ENCODE measurements at regions not wholly inside any gene's neighbourhood (a gene's known extent, or its start where the extent isn't known, plus 50 kb on each side); places are given as distances from the start of the nearest gene placed in this dataset.

DNA sequence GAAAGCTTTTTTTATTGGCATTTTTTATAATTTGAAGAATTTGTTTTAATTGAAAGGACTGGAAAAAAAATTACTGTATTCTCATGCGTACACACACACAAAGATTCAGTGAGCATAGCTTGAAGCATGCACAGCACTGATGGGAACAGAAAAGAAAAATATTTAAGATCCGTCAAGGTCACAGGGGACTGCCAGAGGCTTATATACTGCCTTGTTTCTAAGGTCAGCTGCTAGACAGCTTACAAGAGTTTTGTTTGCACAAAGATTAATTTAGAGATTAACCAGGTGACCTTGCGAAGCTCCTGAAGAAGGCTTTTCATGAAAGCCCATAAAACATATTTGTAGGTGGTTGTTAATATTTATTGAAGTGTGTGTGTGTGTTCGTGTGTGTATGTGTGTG is 396.3 kb downstream of the TRIB2 start:
- FAIRE-seq: no peak

DNA sequence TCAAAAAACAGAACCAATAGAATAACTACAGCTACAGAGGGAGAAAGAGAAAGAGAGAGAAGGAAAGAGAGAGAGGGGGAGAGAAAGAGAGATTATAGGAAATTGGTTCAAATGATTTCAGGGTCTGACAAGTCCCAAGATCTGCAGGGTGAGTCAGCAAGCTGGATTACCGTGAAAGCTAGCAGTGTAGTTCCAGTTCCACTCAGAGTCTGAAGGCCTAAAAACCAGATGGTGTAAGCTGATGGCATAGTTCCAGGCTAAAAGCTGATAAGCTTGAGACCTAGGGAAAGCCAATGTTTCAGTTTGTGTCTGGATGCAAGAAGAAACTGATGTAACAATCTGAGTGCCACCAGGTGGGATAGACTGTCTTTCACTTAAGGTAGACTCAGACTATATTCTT is 397.7 kb downstream of the TRIB2 start:
- no peak for FAIRE-seq

DNA sequence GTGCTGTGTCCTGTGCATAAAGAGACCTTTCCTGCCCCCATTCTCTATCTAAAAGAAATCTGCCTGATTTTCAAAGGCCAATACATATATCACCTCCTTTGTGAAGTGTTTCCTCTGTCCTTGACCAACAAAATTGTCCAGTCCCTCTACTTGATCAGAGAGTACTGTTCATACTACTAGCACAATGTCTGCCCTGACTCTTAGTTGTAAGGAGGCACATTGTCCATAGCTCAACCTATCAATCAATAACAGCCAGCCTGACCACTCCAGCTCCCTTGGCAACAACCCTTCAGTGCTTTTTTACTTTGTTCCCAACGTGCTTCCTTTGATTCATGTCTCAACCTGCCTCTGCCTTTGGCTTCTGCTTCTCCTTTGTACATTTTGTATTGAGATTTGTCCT is 398.9 kb downstream of the TRIB2 start:
- no peak for FAIRE-seq

DNA sequence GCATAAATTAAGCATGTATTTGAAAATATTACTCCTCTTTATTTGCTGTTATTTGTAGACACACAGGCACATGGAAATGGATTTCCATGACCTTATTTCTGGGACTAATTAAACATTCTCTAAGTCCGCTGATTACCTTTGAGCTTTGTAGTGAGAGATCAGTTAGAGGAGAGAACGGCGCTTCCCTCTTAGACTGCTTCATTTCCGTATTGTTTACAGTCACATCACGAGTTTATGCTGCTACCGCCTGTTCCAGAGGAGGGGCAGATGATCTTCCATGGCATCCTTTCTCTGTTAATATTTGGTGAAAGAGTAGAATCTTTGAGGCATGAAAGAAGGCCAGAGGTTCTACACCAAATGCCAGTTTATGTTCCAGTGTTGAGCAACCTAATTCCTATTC is 404.4 kb downstream of the TRIB2 start:
- FAIRE-seq: no peak

DNA sequence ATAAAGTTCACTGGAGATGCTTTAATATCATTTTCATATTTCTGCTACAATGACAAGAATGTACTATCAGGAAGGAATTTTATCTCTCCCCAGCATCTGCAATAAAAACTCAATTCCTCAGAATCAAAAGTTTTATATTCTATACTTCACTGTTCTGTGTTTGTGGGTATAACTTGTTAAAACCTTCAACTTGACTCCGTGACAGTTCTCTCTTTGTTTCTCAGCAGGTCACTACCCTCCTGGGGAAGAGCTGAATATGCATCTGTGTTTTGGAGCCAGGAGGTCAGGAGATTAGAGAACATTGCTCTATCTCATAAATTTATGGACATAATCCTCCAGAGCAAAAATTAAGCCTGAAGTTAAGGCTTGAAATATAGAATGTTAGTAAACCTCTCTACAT is 411.4 kb downstream of the TRIB2 start:
- FAIRE-seq: no peak

DNA sequence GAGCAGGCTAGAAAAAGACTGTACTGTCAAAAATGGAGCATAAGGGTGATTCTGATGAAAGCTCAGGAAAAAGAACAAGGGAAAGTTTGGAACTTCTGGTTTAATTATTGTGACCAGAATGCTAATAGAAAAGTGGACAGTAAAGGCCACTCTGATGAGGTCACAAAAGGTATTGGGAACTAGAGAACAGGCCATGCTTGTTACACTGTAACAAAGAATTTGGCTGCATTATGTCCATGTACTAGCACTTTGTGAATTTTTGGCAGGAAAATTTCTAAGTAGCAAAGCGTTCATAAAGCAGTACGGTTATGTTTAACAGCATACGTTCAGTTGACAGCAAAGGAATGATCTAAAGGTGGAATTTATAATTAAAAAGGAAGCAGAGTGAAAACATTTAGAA is 418.6 kb downstream of the TRIB2 start:
- no peak for FAIRE-seq

DNA sequence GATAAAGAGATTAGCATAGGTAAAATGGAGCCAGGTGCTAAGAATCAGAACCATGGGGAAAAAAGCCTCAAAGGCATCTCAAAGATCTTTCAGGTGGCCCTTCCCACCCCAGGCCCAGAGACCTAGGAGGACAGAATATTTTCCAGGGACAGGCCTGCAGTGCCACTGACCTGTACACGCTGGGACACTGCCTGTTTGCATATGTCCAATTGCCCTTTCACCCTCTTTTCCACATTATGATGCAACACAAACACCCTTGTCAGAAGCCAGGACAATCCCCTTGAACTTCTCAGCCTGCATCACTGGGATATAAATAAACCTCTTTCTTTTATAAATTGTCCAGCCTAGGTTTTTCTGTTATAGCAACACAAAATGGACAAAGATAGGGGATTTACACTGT is 419.1 kb downstream of the TRIB2 start:
- no peak for FAIRE-seq

DNA sequence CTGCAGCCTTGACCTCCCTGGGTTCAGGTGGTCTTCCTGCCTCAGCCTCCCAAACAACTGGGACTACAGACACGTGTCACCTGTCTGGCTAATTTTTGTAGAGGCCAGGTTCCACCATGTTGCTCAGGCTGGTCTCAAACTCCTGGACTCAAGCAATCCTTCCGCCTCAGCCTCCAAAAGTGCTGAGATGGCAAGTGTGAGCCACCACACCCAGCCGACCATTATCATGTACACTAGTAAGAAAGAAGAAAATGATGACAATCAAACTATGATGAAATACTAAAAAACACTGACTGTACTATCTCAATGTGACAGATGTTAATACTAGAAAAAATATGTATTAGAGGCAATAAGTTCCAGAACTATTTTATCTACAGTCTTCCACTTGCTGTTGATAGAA is 420.9 kb downstream of the TRIB2 start:
- FAIRE-seq: no peak

DNA sequence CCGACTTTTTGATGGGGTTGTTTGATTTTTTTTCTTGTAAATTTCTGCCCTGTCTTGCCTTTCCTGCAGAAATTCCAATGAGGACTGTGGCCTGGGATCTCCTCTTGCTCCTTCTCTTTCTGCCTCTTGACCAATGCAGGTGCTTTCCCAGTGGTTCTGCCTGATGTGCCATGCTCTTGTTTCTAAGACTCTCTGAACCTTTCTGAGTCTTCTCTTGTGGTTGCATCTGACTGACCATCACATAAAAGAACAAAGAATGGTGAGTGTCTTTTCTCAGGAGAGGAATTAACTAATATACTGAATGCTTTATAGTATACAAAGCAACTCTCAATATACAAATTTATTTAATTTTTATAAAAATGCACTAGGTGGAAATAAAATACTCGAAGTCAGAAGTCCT is 424.6 kb downstream of the TRIB2 start:
- FAIRE-seq: no peak

DNA sequence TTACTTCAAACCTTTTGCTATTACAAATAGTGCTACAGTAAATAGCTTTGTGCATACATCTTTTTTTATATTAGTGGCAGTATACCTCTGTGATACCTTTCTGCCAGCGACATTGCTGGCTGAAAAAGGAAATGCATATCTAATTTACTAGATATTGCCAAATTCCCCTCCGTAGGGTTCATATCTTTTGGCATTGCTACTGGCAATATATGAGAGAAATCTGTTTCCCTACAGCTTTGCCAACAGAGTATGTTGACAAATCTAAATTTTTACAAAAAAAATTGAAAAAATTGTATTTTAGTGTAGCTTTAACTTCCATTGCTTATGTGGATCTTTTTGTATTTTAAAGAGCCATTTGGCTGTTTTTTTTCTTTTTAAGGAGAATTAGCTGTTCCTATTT is 426.7 kb downstream of the TRIB2 start:
- FAIRE-seq: no peak

DNA sequence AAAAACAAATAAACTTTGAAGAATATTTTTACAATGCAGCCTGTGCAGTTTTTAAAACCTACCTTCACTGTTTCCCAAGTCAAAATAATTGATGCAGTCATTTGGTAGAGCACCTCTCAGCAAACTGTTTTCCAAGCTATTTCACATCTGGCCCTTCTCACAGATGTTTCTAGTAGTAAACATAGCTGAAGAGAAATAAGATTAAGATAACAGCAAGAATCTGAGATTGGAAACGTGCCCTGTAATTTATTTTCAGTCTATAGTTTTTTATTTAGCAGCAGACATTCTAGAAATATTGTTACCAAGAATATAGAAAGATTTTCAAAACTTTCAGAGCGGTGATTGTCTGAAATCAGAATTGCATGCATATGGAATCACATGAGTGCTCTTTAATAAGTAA is 440.2 kb downstream of the TRIB2 start:
- FAIRE-seq: no peak

DNA sequence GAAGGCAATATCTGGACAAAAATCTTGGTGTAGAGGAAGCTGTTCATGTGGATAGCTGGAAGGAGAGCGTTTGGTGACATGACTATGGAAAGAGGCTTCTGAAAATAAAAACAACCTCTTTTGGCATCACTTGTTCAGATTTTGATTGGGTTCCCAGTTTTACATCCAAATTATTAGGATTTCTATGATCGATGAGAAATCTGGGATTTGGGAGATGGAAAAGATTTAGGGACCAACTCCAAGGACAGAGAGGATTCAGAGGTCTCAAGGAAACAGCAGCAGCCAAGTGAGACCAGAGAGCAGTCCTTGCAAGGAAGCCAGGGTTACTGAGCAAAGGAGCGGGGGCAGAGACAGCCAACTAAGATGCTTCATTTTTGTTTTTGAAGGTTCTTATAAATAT is 441.7 kb downstream of the TRIB2 start:
- FAIRE-seq: no peak

DNA sequence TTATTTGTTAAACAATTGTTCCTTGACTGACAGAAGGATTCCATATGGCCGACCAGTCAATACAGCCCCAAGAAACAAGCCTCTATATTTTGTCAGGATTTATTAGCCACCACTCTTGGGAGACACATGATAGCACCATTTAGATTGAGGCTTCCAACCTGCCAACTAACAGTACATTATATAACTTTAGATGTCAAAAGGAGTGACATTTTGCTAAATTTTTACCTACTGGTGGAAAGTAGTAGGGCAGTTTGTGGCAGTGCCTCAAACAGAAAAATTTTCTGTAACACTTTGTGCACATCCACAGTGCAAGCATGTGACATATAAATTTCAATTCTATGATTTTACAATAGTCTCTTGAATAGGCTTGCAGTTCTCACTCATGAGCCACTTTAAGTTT is 464.0 kb downstream of the TRIB2 start:
- no peak for FAIRE-seq

DNA sequence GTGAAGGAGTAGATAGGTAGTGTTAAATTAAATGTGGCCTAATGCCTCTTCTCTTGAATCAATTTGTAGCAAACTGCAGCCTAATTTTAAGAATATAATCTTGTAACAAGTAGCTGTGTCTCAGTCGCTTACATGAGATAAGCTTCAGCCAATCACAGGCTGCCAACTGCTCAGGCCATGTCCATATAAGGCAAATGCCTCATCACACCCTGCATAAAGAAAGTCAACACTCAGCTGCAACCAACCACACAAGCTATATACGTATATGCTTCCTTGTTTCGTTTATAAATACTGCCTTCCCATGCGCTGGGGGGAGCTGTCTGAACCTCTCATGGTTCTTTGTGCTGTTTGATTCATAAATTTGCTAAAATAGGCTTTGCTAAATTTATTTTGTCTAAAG is 476.3 kb downstream of the TRIB2 start:
- FAIRE-seq: no peak

DNA sequence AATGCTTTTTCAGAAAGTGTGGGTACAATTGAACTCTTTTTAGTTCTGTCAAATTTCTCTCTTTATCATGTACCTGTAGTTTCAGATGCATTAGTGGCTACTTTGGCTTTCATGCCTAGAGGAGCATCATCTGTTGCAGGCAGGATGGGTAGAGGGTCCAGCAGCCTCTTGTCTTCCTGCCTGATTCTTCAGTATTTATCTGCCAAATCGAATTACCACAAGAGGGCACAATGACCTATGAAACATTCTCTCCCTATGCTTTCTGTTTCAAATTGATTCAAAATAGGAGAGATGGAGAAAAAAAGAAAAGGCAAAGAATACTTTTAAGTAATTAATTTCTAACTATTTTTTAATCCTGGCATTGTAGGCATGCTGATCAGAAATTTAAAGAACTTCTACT is 477.2 kb downstream of the TRIB2 start:
- no peak for FAIRE-seq

DNA sequence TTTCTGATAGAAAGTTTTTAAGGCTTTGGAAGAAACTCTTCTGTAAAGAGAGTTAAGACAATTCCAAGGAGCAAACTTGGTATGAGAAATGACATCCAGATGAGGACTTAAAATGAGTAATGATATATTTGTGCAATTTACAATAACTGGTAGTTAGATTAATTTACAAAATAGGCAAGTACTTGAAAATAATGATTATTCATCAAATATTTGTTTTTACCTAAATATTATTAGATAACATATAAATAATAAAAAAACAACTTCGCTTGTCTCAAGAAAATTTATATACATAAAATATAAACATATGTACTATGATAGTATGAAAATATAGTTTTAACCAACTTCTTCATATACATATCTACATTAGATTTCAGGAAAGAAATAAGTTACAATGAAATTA is 478.5 kb downstream of the TRIB2 start:
- FAIRE-seq: peak; percentile 82

DNA sequence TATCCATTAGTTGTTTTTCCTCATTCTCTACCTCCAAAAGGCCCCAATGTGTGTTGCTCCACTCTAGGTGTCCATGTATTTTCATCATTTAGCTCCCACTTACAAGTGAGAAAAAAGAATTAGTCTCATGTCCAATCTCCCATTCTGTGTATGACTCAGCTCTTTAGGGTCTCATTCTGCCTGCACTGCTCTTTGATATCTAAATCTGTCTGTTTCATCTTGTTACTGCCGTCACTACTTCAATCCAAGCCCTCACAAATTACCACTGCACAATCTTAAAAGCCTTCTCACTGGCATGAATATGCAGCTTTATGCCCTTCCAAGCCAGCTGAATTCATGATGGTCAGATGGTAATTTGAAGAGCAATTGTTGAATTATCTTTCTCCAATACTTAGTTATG is 480.5 kb downstream of the TRIB2 start:
- FAIRE-seq: no peak

DNA sequence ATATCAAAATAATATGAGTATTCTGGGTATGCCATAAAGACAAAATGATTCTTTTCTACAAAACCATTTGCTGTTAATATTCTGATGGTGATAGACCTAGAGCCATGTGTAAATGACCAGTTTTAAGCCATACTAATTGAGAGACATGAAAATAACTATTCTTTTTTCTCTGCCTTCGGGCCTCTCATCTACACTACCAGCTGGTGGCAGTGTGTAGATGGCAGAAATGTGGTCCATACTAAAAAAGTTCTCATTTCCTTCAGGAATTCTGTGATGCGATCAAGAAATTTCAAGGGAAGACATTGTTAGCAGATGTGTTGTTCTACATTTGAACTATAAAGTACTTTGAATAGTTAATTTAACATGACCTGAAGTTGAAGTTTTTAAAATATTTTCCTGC is 485.2 kb downstream of the TRIB2 start:
- no peak for FAIRE-seq

DNA sequence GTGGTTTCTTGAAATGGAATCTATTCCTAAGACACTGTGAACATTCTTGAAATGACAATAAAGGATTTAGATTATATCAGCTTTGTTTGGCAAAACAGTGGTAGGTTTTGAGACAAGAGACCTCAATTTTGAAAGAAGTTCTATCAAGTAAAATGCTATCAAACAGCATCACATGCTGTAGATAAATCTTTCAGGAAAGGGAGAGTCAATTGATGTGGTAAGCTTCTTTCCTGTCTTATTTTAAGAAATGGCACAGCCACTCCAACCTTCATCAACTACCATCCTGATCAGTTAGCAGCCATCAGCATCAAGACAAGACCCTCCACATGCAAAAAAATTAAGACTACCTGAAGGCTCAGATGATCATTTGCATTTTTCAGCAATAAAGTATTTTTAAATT is 495.4 kb downstream of the TRIB2 start:
- FAIRE-seq: no peak

DNA sequence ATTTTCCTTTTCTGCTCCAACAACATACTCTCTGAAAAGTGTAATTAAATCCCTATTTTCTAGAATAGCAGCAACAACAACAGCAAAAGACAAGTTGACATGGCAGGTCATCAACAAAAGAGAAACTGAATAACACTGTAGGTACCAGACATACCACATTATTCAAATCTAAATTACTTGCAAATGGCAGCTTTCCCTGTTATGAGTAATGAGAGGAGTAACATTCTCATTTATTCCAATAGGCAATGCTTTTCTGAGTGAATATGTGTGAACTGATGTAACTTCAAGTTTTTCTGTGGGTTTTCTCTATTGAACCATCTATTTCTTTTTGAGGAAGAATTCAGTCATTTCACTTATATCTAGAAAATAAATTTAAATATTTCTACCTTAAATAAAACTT is 501.5 kb downstream of the TRIB2 start:
- FAIRE-seq: no peak

DNA sequence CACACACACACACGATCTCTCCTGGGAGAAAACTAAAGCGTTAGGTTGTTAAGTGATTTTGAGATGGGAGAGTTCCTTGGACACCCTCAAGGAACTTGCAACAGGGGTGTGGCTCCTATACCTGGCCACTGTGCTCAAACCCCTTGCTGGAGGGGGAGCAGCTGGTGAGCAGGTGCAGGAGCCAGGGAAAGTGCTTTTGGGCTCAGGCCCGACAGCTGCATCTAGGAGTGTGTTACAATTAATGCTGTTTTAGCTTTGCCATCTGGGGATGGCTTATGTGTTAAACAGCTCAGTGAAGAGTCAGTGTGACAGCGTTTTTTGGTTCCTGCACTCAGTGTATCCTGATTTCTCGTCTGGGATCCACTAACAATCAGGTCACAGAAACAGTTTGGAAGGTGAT is 510.8 kb downstream of the TRIB2 start:
- FAIRE-seq: no peak

DNA sequence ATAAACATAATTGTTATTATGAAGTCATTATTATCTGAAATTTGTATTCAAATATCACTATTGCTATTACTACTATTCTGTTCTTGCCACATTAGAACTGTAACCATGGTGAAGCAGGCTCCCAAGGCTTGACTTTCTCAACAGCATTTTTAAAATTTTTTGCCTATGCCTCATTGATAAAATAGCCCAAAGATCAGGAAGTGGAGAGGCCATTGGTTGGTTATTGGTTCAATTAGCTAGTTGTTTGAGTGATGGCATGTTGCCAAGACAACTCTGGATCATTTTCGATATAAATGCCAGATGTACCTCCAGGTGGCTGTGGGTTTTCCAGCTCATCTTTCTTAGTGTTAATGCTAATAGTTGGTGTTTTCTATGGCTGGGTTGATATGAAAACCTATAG is 513.5 kb downstream of the TRIB2 start:
- no peak for FAIRE-seq

DNA sequence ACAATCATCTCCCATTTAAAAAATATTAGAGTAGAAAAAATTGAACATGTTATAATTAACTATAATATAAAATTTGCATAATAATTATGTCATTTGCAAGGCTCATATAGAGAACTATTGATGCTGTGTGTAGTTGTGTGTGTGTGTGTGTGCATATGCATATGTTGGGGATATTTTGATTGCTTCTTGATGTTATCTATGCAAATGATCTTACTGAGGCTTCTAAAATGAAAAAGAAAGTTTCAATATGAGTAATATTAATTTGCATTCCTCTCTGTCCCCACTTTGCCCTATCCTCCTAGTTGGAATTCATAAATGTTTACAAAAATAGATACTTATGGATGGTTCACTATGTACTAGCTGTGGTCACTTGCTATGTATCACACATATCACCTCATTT is 523.3 kb downstream of the TRIB2 start:
- no peak for FAIRE-seq

DNA sequence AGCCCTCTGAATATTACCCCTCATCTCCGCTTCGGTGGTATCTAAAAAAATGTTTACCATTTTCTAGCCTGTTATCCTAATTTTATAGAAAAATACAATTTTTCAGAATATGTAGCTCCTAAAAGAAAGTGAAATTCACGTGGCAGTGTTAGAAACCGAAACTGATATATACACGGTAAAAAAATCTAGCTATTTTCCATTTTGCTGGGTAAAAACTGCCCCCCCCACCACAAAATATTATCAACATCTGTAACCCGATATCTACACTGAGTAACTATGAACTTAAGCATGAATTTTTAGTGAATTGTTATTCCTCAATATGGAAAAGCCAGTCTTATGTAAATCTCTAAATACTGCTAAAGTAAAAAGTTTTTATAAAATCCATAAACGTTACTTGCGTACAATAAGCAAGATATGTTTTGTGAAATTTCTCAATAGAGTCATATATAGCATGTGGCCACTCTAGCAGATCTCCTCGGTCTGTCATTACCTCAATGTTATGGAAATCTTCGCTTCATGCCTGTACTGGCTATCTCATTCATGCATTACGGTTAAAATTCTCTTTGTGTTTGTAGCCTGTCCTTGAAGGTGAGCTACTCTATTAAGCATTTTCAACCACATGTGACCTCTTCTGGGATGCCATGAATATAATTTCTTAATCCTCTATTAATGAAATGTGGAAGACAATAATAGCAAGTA is 524.2 kb downstream of the TRIB2 start:
- FAIRE-seq: no peak

DNA sequence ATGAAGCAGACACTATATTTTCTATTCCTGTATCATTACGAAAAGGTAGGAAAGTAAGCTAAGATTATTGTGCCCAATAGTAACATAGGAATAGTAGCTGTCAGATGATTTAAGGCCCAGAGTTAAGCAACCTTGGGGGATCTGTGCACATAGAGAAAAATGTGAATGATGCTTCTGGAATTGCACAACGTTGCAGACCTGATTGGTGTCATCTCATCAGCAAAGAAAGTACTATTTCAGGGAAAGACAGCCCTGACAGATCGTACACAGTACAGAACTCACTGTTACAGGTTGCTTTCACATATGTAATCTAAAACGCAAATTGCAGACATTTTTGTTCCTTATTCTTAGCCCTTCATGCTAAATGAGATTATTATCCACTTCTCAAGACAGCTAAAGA is 535.9 kb downstream of the TRIB2 start:
- no peak for FAIRE-seq

DNA sequence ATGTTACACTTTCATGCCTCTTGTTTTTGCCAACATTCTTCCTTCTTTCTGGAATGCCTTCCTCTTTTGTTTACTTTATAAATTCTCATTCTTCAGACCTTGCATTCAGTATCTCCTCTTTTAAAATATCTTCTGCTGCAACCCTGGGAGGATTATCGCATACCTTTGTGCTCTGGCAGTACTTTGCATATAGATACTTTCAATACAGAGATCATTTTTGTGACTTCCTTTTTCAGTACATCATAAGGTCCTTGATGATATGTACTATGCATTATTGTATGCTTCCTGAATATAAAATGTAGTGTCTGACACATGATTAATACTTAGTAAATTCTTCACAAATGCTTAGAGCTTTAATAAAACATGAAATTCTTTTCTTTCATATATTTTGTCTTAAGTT is 538.7 kb downstream of the TRIB2 start:
- FAIRE-seq: no peak

All from G401.6 (cell line).